Lower leg skin (tissue), 4 donors: ENCODE measurements at regions not wholly inside any gene's neighbourhood (a gene's known extent, or its start where the extent isn't known, plus 50 kb on each side); places are given as distances from the start of the nearest gene placed in this dataset.

Experiments used
- DNase-seq, 2 donors: peaks; one replicate each; pipeline ENCODE4 v3.0.0-alpha.2; 2019; ENCODE audit warnings: low spot score in 2 of 2
- H3K4me3 ChIP-seq: fragments of 200-600 bp; sonication (generic); 2 replicates; pipeline ENCODE4 v1.5.1; 2017; ENCODE audit warnings: mild to moderate bottlenecking, low read depth; ENCODE audit not compliant: poor library complexity, severe bottlenecking
- CTCF ChIP-seq, 3 donors: fragments of 450-650 bp; IDR thresholded peaks; one replicate each; pipeline ENCODE4 v1.5.1; 2016; ENCODE audit warnings: antibody characterized with exemption in 3 of 3, mild to moderate bottlenecking in 3 of 3, moderate library complexity in 2 of 3
- POLR2A ChIP-seq, 2 donors: fragments of 450-650 bp; IDR thresholded peaks; one replicate each; pipeline ENCODE4 v1.6.1; 2016 to 2017; ENCODE audit warnings: antibody characterized with exemption in 2 of 2, mild to moderate bottlenecking in 1 of 2, moderate library complexity in 1 of 2
- WGBS, 2 donors: methylation state at CpG; one replicate each; pipeline ENCODE4 v1.1.5; 2018; 5-methylcytosine and 5-hydroxymethylcytosine counted together
- intact Hi-C: fragments of 100-400 bp; cut with DNase I; formaldehyde crosslinking; loops from one replicate; pipeline ENCODE4 v1.15.0; 2023; ENCODE audit warnings: low total_unique reads

GRCh38 chr5:130805036-130805435, 360.0 kb downstream of the HINT1 start:
- intact Hi-C loops, result no loop called here

DNA sequence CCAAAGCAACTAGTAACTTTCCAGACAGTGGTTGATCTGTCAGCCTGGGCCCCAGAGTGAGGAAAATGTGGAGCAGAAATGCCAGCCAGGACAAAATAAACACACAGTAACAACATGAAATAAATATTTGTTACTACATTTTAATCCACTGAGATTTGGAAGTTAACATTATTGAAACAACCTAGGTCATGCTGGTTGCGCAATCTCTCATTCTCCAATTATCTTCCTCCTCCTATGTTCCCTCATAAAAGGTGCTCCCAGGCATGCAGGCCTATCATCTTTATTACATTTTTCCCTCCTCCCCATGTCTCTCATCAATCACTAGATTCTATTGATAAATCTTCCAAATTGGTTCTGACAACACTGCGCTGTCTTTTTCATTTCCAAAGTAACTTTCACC, 363.1 kb downstream of the HINT1 start:
- TF ChIP-seq CTCF (IDR thresholded peaks at IDR 0.05) (no peak), POLR2A (IDR thresholded peaks at IDR 0.05) (no peak)
- intact Hi-C loops, result no loop called here
- DNase-seq, result no peak
- WGBS, 2 donors, result 92 to 100% methylated on average over 2 of the region's 2 CpGs
- no peak overlapping the region for H3K4me3 ChIP-seq

More at GRCh38 chr5:130805036-130805435, 360.0 kb downstream of the HINT1 start:
- TF ChIP-seq CTCF (IDR thresholded peaks at IDR 0.05) (no peak), POLR2A (IDR thresholded peaks at IDR 0.05) (no peak)
- H3K4me3 ChIP-seq, result no peak overlapping the region
- no peak for DNase-seq

DNA sequence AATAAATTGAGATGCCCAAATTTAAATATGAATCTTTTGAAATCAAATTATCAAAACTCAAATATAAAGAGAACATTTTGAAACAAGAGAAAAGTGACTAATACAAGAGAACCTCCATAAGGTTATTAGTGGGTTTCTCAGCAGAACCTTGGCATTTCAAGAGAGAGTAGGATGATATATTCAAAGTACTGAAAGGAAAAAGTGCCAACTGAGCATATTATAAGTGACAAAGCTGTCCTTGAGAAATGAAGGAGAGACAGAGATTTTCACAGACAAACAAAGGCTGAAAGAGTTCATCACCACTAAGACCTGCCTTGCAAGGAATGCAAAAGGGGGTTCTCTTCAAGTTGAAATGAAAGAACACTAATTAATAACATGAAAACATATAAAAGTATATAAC, 366.0 kb downstream of the HINT1 start:
- DNase-seq, result no peak
- no peak for TF ChIP-seq POLR2A (IDR thresholded peaks at IDR 0.05)
- TF ChIP-seq CTCF (IDR thresholded peaks at IDR 0.05), result no peak
- no peak overlapping the region for H3K4me3 ChIP-seq
- intact Hi-C loops, result no loop called here

DNA sequence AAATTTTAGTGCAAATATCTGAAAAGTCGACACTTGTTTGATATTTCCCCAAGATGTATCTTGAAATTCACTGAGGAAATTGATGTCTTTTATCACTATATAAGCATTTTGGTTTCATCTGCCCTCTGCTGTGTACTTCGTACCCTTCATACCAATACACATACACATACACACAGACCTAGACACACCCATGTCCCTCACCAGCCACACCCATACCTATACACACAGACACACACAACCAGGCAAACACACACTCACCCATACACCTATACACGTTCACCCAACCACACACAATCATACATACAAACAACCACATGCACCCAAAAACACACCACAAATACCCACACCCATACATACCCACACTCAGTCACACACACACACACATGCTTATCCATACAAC, 367.8 kb downstream of the HINT1 start:
- DNase-seq, result no peak
- WGBS, 2 donors, result 67 to 80% methylated on average over 3 of the region's 3 CpGs
- intact Hi-C loops, result no loop called here
- H3K4me3 ChIP-seq, result no peak overlapping the region
- TF ChIP-seq CTCF (IDR thresholded peaks at IDR 0.05), result no peak

DNA sequence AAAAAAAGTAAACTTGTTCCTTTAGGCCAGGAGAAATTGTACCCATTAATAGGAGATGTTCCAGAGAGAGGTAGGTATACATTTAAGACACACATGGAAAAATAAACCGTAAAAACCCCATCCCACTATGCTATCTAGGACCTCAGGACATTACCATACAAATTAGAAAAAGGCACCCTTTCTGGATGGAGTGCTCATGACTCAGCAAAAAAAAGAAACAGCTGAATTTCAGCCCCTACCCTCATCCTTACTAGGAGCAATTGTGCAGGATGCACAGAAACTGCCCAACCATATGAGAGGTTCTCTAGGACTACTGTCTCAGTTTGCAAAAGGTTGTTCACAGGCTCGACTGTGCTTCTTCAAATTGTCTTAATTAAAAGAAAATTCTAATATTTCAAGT, 368.2 kb downstream of the HINT1 start:
- TF ChIP-seq CTCF (IDR thresholded peaks at IDR 0.05) (no peak), POLR2A (IDR thresholded peaks at IDR 0.05) (no peak)
- intact Hi-C loops, result no loop called here
- no peak for DNase-seq
- H3K4me3 ChIP-seq, result no peak overlapping the region
- WGBS, 2 donors, result 71 to 80% methylated on average over 2 of the region's 2 CpGs

GRCh38 chr5:130796032-130796431, 369.0 kb downstream of the HINT1 start:
- no peak for TF ChIP-seq CTCF (IDR thresholded peaks at IDR 0.05)
- no peak overlapping the region for H3K4me3 ChIP-seq
- intact Hi-C loops, result no loop called here
- 64 to 65% methylated on average over 2 of the region's 2 CpGs for WGBS, 2 donors
- DNase-seq, result no peak
